Stimulated activated CD4-positive, alpha-beta T cell treated with anti-CD3 and anti-CD28 coated beads, TNF-alpha, amount 100 ng/mL, for 48 hours (primary cell): ENCODE measurements at regions not wholly inside any gene's neighbourhood (a gene's known extent, or its start where the extent isn't known, plus 50 kb on each side); places are given as distances from the start of the nearest gene placed in this dataset.

Experiments
- DNase-seq, 3 donors: peaks; one replicate each; pipeline ENCODE4 v3.0.0-alpha.2; 2020; ENCODE audit warnings: low read depth in 3 of 3

DNA sequence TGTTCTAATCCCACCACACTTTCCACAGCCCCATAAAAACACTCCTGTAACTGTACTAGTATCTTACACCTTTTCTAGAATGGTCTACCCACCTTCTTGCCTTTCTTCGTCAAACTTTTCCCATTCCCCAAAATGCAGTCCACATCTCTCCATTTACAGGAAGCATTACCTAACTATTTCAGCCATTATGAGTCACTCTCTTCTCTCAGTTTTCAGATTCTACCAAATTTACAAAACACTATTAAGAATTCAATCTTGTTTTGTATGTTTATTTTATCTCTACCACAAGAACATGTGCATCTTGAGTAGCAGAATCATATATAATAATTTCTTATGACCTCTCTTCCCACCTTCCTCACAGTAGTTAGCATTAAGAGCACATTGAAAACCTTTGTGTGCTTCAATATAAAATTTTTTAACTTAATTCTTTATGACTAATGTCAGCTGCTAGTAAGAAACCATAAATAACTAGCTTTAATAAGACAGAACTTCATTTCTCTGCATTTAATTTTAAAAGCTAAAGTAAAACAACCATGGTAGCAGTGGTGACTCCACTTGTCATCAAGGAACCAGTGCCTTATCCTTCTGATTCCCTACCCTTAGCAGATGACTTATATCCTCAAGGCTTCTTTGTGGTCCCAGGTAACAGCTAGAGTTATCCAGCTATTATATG lies 56.6 kb upstream of the MAP2 start:
- DNase-seq: no peak

DNA sequence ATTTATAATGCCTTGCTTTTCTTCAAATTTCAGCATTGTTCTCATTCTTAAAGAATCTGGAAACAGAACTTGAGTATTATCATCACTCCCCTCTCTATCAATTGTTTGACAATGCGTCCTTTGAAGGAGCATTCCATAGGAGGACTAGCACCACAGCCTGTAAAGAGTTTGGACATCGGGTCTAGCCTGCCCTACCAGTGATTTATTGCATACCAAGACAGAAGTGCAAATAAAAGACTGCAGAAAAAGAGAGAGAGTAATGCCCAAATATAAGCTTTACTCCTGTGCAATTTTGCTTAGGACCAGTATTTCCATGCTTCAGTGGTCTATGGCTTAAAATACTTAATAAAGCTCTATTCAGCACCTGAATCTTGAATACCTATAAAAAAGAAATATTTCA lies 55.4 kb upstream of the MAP2 start:
- DNase-seq: no peak

DNA sequence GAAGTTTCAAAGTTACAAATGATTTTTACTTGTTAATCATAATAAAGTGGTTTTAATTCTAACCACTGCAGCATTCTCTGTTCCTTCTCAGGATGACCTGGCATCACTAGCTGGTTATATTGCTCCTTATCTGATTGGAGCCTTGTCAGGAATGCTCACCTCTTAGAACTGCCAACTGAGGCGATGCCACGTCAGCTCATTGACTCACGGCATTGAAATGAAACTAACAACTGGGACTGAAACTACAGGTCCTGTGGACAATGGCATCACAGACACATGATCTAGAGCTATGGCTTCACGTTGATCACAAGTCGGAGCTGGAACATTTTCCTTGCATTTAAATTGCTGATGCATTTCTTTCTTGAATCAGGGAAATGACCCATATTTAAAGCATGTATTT lies 54.9 kb upstream of the MAP2 start:
- DNase-seq: no peak

DNA sequence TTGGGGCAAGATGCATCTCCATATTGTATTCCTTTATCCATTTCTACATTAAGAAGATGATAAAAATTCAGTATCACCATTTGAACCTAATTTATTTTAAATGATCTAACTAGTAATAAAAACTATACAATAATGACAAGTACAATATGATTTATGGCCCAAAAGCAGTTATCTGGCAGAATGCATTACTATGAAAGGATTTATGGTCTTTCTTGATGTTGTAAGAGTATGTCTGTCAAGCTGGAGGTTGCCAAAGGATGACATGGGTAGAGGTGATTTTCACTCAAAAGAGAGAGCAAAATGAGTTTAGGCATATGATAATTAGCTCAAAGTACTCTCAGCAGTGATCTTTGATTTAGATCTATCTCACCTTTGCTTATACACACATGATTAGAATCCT lies 54.2 kb upstream of the MAP2 start:
- DNase-seq: no peak

DNA sequence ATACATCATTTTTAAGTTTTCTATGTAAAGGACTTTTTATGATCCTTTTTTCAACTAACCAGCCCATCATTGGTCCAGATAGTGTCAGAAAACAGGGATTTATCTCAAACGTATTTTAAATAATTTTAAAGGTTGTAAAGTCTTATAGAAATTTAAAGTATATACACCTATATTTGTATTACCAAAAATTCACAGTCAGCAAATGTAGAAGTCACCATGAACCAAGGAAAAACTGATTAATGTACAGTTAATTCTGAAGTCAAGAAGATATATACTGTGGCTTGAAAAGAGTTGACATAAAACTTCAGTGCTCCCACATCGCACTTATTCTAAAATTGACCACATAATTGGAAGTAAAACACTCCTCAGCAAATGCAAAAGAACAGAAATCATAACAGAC lies 52.4 kb upstream of the MAP2 start:
- no peak for DNase-seq
